K562 (cell line): ENCODE measurements at regions not wholly inside any gene's neighbourhood (a gene's known extent, or its start where the extent isn't known, plus 50 kb on each side); places are given as distances from the start of the nearest gene placed in this dataset.
A peak's percentile ranks its signal among the peaks of the same experiment; 100 is the strongest.

Source experiments
- ATAC-seq: fragments of 200-7000 bp; cut with Tn5 transposase; 3 replicates; pipeline ENCODE4 v1.9.1; 2020; ENCODE audit warnings: moderate library complexity
- BruUV-seq: library from RNA; stranded (reverse); fragments of 400-500 nt; replicated peaks from 2 replicates; lab custom pipeline; 2021; lab: Mats Ljungman, UMichigan
- CTCF ChIA-PET: fragments of 300-600 bp; formaldehyde crosslinking; extraction: SDS; loops from one replicate; lab custom pipeline; 2021; ENCODE audit warnings: low intra/inter-chr PET ratio; lab: Yijun Ruan, JAX
- POLR2A ChIA-PET: fragments of 300-600, 350-650 bp; sonication (Branson Sonifier 250); formaldehyde crosslinking; extraction: SDS; loops from one replicate; lab custom pipeline; 2021; ENCODE audit warnings: antibody characterized with exemption, inconsistent platforms; lab: Yijun Ruan, JAX
- DNase-seq, 4 experiments: peaks; one replicate each; pipeline versions ENCODE4 v3.0.0 to v3.0.0-alpha.2; 2011 to 2018; ENCODE audit warnings: low spot score in 3 of 4, mixed read lengths in 3 of 4; ENCODE audit errors: extremely low read depth in 1 of 4
- FAIRE-seq: peaks from 2 replicates; lab custom pipeline; 2011; peaks lifted over from hg19 to GRCh38; lab: Jason Lieb, UNC
- H2AFZ ChIP-seq: 2 replicates; pipeline ENCODE4 v1.6.0; 2011; ENCODE audit warnings: low read depth, low read length, control low read depth, inconsistent platforms
- H3K27ac ChIP-seq: fragments of 200-600 bp; 3 replicates; pipeline ENCODE4 v1.8.0; 2011; ENCODE audit warnings: low read depth, mild to moderate bottlenecking, control low read depth, inconsistent platforms, low read length, moderate library complexity, mixed read lengths; ENCODE audit errors: extremely low read depth
- H3K27me3 ChIP-seq, 2 experiments: fragments of 300-600 bp in 1 of 2; 2 replicates in 1 of 2; 3 replicates in 1 of 2; pipeline versions ENCODE4 v1.6.0 to v1.8.0; 2011; ENCODE audit warnings: inconsistent platforms in 2 of 2, low read length in 2 of 2, mild to moderate bottlenecking in 1 of 2, mixed read lengths in 1 of 2, moderate library complexity in 1 of 2; ENCODE audit not compliant: control insufficient read depth in 2 of 2, insufficient read depth in 2 of 2
- H3K36me3 ChIP-seq: fragments of 300-600 bp; 3 replicates; pipeline ENCODE4 v1.8.0; 2011; ENCODE audit warnings: mild to moderate bottlenecking, low read length, inconsistent platforms; ENCODE audit not compliant: control insufficient read depth, insufficient read depth
- H3K4me1 ChIP-seq, 2 experiments: fragments of 200-600 bp in 1 of 2; replicated peaks in 1 of 2; 2 replicates in 1 of 2; 3 replicates in 1 of 2; pipeline versions ENCODE4 v1.5.1 to v1.8.0; 2011; ENCODE audit warnings: inconsistent platforms in 2 of 2, low read length in 2 of 2, mild to moderate bottlenecking in 1 of 2, mixed read lengths in 1 of 2, moderate library complexity in 1 of 2; ENCODE audit not compliant: control insufficient read depth in 2 of 2, insufficient read depth in 2 of 2
- H3K4me2 ChIP-seq: 2 replicates; pipeline ENCODE4 v1.6.1; 2011; ENCODE audit warnings: low read length, control low read depth, inconsistent platforms, mixed read lengths; ENCODE audit not compliant: insufficient read depth
- H3K4me3 ChIP-seq: fragments of 200-600 bp; sonication (generic), shearing (Covaris generic); 2 replicates; pipeline ENCODE4 v1.5.1; 2016; ENCODE audit warnings: control low read depth, inconsistent platforms
- H3K79me2 ChIP-seq: fragments of 200-600 bp; 3 replicates; pipeline ENCODE4 v1.8.0; 2011; ENCODE audit warnings: low read length, inconsistent platforms; ENCODE audit not compliant: control insufficient read depth, insufficient read depth
- H3K9ac ChIP-seq, 2 experiments: 2 replicates each; pipeline versions ENCODE4 v1.6.0 to v1.6.1; 2011; ENCODE audit warnings: low read depth in 2 of 2, low read length in 2 of 2, control low read depth in 1 of 2, inconsistent platforms in 1 of 2, mild to moderate bottlenecking in 1 of 2, mixed read lengths in 1 of 2; ENCODE audit not compliant: insufficient read depth in 1 of 2
- H3K9me1 ChIP-seq: one replicate; pipeline ENCODE4 v1.6.0; 2011; ENCODE audit warnings: inconsistent platforms, mild to moderate bottlenecking, low read length, moderate library complexity; ENCODE audit not compliant: control insufficient read depth, insufficient read depth
- H3K9me3 ChIP-seq: replicated peaks from 2 replicates; pipeline ENCODE4 v1.5.1; 2011; ENCODE audit warnings: low read depth, low read length, inconsistent platforms; ENCODE audit not compliant: control insufficient read depth, insufficient read depth
- H4K20me1 ChIP-seq: replicated peaks from 2 replicates; pipeline ENCODE4 v1.6.1; 2011; ENCODE audit warnings: low read length, inconsistent platforms, mixed read lengths; ENCODE audit not compliant: control insufficient read depth, insufficient read depth
- CREB1 ChIP-seq, 2 experiments: sonication (generic) in 1 of 2; formaldehyde crosslinking in 1 of 2; IDR thresholded peaks; 2 replicates each; pipeline versions ENCODE4 v1.6.1 to v1.8.0; 2012 to 2022; ENCODE audit warnings: inconsistent platforms in 1 of 2, mild to moderate bottlenecking in 1 of 2, missing genetic modification reagents in 1 of 2, moderate library complexity in 1 of 2
- DDX20 ChIP-seq: fragments of 450-650 bp; IDR thresholded peaks from 2 replicates; pipeline ENCODE4 v1.6.1; 2016; ENCODE audit warnings: missing genetic modification characterization, low read depth, mild to moderate bottlenecking, missing compliant biosample characterization, moderate library complexity
- DNMT1 ChIP-seq: fragments of 450-650 bp; IDR thresholded peaks from 2 replicates; pipeline ENCODE4 v1.6.1; 2016; ENCODE audit warnings: antibody characterized with exemption, mild to moderate bottlenecking
- GMEB1 ChIP-seq: fragments of 250-450 bp; sonication (Bioruptor Pico); IDR thresholded peaks from 2 replicates; pipeline ENCODE4 v1.4.0; 2020; ENCODE audit warnings: mild to moderate bottlenecking
- HNRNPK ChIP-seq: fragments of 200-400 bp; formaldehyde crosslinking; IDR thresholded peaks from one replicate; pipeline ENCODE4 v1.6.1; 2018; ENCODE audit warnings: mild to moderate bottlenecking, low read depth, low read length; ENCODE audit not compliant: poor library complexity, severe bottlenecking
- RUNX1 ChIP-seq: sonication (generic); IDR thresholded peaks from 2 replicates; pipeline ENCODE4 v1.6.1; 2016; ENCODE audit warnings: antibody characterized with exemption, low read depth
- SIX5 ChIP-seq, 2 experiments: IDR thresholded peaks; 2 replicates each; pipeline ENCODE4 v1.6.1; 2011; ENCODE audit warnings: low read length in 2 of 2, borderline replicate concordance in 1 of 2, low read depth in 1 of 2, mild to moderate bottlenecking in 1 of 2, moderate library complexity in 1 of 2; ENCODE audit not compliant: insufficient read depth in 1 of 2
- TFAM ChIP-seq: fragments of 250-450 bp; sonication (Bioruptor Pico); conservative IDR thresholded peaks from 2 replicates; pipeline ENCODE4 v1.5.0; 2021; ENCODE audit warnings: mild to moderate bottlenecking, moderate library complexity
- U2AF2 ChIP-seq: fragments of 200-400 bp; formaldehyde crosslinking; optimal IDR thresholded peaks from 2 replicates; pipeline ENCODE3; 2017; ENCODE audit warnings: low read depth, mild to moderate bottlenecking, low read length
- ZNF134 ChIP-seq: fragments of 250-450 bp; sonication (Bioruptor Pico); conservative IDR thresholded peaks from 2 replicates; pipeline ENCODE4 v1.4.0; 2020
- ZNF224 ChIP-seq: sonication (generic); formaldehyde crosslinking; IDR thresholded peaks from 2 replicates; pipeline ENCODE4 v1.8.0; 2022; ENCODE audit warnings: mild to moderate bottlenecking, missing genetic modification reagents
- ZNF41 ChIP-seq: fragments of 250-450 bp; sonication (Bioruptor Pico); conservative IDR thresholded peaks from 2 replicates; pipeline ENCODE4 v1.4.0; 2020; ENCODE audit warnings: mild to moderate bottlenecking
- ZNF583 ChIP-seq: fragments of 250-450 bp; sonication (Bioruptor Pico); IDR thresholded peaks from 2 replicates; pipeline ENCODE4 v1.4.0; 2020
- ZNF830 ChIP-seq: fragments of 250-450 bp; sonication (Bioruptor Pico); IDR thresholded peaks from 2 replicates; pipeline ENCODE4 v1.5.0; 2021; ENCODE audit warnings: mild to moderate bottlenecking
- in situ Hi-C: fragments of 300-500 bp; cut with MboI; formaldehyde crosslinking; loops from 4 replicates; pipeline ENCODE4 v1.15.0; 2018; ENCODE audit warnings: inconsistent platforms, mixed read lengths
- intact Hi-C: fragments of 100-400 bp; cut with micrococcal nuclease; formaldehyde crosslinking; loops from 2 replicates; pipeline ENCODE4 v1.14.2; 2022

- no peak for TF ChIP-seq CREB1 (IDR thresholded peaks at IDR 0.05)
- peak; percentile 26; the same call in 1 of the 2 replicates for TF ChIP-seq CREB1 (CRISPR knock-in tag; IDR thresholded peaks at IDR 0.05)
- peak; percentile 15; the same call in 1 of the 2 replicates for TF ChIP-seq GMEB1
Measured at GRCh38 chr15:24772686-24773373, 97.3 kb downstream of the NPAP1 start (continued).

- Histone ChIP-seq H3K4me1 (peaks cover 0 to 4% of the 10 kb centered on the region in 2 experiments; a peak in 1 of 5 replicates), H3K27me3 (no peaks in the 10 kb centered on the region), H3K36me3 (no peaks in the 10 kb centered on the region), H3K4me3 (no peak overlapping the region), H3K9ac (no peak overlapping the region), H3K79me2 (no peaks in the 10 kb centered on the region), H3K9me1 (no peaks in the 10 kb centered on the region), H3K9me3 (no peaks in the 10 kb centered on the region), H3K27ac (no peak overlapping the region), H2AFZ (no peak overlapping the region), H3K4me2 (no peak overlapping the region), H4K20me1 (no peaks in the 10 kb centered on the region)
- no peak for TF ChIP-seq ZNF583 (CRISPR knock-in tag)
- no peak for TF ChIP-seq DDX20 (tag)
- no peak for TF ChIP-seq ZNF41 (CRISPR knock-in tag)
- TF ChIP-seq ZNF830 (CRISPR knock-in tag), result no peak
- TF ChIP-seq SIX5 (IDR thresholded peaks at IDR 0.05; ENCODE audit: borderline replicate concordance in 1 of 2, insufficient read depth in 1 of 2, low read depth in 1 of 2, low read length in 2 of 2), result no peak
- no peak for TF ChIP-seq ZNF134
- no peak for TF ChIP-seq HNRNPK
- TF ChIP-seq RUNX1, result no peak
- no peak for TF ChIP-seq DNMT1
- no peak for TF ChIP-seq ZNF224
- no peak for TF ChIP-seq U2AF2
- TF ChIP-seq TFAM, result no peak
- CTCF ChIA-PET, result no interaction called here
- in situ Hi-C loops (no loop called here), intact Hi-C loops (no loop called here)
- BruUV-seq, result no TSS peak
- FAIRE-seq (no peak), ATAC-seq (no peak), DNase-seq (no peak)
- POLR2A ChIA-PET, result no interaction called here
Measured at GRCh38 chr15:24777307-24777706, 101.7 kb downstream of the NPAP1 start.
